C4-2B (cell line): ENCODE measurements at regions not wholly inside any gene's neighbourhood (a gene's known extent, or its start where the extent isn't known, plus 50 kb on each side); places are given as distances from the start of the nearest gene placed in this dataset.

Experiments used
- H3K27ac ChIP-seq: fragments of 450-650 bp; 2 replicates; pipeline ENCODE4 v1.5.1; 2017
- ZFX ChIP-seq: fragments of 450-650 bp; IDR thresholded peaks from 2 replicates; pipeline ENCODE4 v1.6.1; 2017
- TF ChIP-seq, protein P1 (sequence below): fragments of 450-650 bp; conservative IDR thresholded peaks from 2 replicates; pipeline ENCODE4 v1.5.1; 2017; ENCODE audit warnings: mild to moderate bottlenecking

DNA sequence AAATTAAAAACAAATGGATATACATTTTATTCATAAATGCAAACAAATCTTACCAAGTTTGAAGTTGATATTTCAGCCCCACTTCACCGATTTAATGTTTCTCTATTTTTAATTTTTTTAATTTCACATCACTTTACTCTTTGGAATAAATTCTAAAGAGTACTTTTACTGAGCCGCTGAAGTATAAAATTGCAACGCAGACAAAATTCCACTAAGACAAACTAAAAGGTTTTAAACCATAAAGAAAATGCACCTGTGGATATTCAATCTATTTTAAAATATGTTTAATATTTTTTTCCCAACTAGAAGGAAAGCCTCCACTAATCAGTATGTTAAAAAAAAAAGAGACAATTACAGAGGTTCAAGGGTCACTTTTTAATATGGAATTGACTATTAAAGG, 1073.9 kb upstream of the CRIM1 start:
- TF ChIP-seq ZFX, result no peak
- TF ChIP-seq, protein P1, sequence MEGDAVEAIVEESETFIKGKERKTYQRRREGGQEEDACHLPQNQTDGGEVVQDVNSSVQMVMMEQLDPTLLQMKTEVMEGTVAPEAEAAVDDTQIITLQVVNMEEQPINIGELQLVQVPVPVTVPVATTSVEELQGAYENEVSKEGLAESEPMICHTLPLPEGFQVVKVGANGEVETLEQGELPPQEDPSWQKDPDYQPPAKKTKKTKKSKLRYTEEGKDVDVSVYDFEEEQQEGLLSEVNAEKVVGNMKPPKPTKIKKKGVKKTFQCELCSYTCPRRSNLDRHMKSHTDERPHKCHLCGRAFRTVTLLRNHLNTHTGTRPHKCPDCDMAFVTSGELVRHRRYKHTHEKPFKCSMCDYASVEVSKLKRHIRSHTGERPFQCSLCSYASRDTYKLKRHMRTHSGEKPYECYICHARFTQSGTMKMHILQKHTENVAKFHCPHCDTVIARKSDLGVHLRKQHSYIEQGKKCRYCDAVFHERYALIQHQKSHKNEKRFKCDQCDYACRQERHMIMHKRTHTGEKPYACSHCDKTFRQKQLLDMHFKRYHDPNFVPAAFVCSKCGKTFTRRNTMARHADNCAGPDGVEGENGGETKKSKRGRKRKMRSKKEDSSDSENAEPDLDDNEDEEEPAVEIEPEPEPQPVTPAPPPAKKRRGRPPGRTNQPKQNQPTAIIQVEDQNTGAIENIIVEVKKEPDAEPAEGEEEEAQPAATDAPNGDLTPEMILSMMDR, result no peak

DNA sequence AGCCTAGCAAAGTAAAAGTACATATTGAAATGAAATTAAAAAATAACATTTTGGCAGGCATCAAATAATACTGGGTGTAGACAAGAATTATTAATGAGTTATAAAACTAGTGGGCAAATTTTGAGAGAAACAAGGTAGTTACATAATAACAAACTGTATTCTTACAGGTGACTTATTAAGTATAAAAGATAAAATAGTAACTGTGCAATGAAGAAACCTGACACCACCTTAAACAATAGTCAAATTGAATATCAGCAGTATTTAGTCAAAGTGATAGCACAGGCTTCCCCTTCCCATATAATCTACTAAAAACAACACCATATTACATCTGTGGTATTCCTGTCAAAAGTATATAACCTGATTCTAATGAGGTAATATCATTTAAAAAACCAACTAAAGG, 1099.8 kb upstream of the CRIM1 start:
- no peak overlapping the region for H3K27ac ChIP-seq
- TF ChIP-seq, protein P1, result no peak
- no peak for TF ChIP-seq ZFX

More for the DNA sequence above, 1073.9 kb upstream of the CRIM1 start:
- H3K27ac ChIP-seq, result no peak overlapping the region

DNA sequence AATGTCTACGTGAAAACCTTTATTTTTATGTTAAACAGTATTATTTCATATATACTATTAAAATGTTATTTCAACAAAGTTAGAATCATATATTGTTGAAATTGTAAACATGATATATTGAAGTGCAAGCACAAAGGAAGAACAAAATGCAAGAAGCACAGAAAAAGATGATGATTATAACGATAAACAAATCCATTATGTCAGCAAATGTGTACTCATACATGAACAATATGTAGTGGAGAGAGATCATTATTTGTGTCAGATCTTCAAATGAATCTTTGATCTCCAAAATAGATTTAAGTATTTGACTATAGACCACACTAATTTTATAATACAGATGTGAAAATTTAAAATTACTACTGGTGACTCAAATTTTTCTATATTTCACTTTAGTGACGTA, 1104.4 kb upstream of the CRIM1 start:
- TF ChIP-seq, protein P1, result no peak
- no peak for TF ChIP-seq ZFX
- no peak overlapping the region for H3K27ac ChIP-seq

DNA sequence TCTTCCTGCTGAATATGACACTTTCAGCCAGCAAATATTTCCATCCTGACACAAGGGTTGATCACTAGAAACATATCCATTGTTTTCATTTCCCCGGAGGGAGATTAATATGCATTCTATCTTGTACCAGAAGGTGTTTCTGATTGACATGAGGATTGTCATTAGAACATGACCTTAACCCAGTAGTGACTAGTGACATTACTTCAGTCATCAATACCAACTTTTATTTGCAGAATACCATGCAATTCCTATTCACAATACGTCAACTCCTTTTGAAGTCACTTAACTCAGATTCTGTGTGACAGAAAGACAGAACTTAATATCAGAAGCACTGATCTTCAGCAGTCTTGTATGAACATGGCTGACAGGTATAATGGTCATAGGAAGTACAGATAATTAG, 1108.9 kb upstream of the CRIM1 start:
- no peak for TF ChIP-seq ZFX
- TF ChIP-seq, protein P1, result no peak
- H3K27ac ChIP-seq, result no peak overlapping the region

DNA sequence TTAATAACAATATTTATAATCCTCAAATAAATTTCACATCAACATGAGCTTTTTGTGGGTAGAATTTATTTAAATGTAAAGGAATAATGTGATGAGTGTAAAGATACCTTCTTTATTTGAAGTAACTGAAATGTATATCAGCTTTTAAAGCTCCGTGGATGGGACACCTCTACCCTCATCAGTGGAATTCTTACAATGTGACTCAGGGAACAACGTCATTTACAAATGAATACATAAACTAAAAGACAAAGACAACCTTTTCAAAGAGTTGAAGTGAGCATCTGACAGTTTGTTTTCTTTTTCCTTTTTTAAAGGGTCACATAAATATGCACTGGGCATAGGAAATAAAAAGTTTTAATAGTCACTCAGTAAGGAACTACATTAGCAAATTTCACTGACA, 1127.0 kb upstream of the CRIM1 start:
- no peak overlapping the region for H3K27ac ChIP-seq
- TF ChIP-seq ZFX, result no peak
- TF ChIP-seq, protein P1, result no peak

DNA sequence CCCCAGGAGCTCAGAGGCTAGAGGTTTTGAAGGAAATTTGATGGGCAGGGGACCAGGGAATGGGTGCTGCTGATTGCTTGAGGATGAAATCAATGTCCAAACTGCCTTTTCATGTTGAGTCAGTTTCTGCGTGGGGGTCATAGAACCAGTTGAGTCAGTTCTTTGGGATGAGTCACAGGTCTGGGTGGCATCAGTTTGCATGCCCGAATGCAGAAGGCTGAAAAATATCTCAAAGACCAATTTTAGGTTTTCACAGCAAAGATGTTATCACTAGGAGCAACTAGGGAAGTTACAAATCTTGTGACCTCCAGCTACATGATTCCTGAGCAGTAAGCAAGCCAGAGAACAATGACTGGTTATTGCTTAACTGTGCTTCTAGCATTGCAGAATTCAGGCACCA, 1135.1 kb upstream of the CRIM1 start:
- TF ChIP-seq, protein P1, result no peak
- no peak for TF ChIP-seq ZFX
- H3K27ac ChIP-seq, result no peak overlapping the region

DNA sequence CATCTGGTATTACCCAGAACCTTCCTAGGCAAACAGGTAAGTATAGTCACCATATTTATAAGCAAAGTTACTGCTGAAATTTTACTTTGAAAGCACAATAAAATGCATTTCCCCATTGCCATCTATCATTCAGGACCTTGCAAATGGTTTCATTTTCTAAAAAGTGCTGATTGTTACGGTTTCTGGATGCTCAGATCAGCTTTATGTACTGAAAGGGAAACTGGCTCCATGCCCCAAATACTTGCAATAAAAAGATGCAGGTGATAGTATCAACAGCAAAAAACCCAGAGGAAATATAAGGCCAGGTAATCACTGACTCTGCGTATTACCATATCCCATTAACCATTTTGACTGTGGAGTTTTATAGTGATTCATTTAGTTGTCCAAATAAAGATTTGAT, 1150.7 kb upstream of the CRIM1 start:
- TF ChIP-seq, protein P1, result no peak
- H3K27ac ChIP-seq, result no peak overlapping the region
